22Rv1 (cell line): ENCODE measurements at regions not wholly inside any gene's neighbourhood (a gene's known extent, or its start where the extent isn't known, plus 50 kb on each side); places are given as distances from the start of the nearest gene placed in this dataset.

Experiments
- CTCF ChIP-seq: fragments of 450-650 bp; IDR thresholded peaks from 2 replicates; pipeline ENCODE4 v1.5.1; 2017; ENCODE audit warnings: mild to moderate bottlenecking
- ZFX ChIP-seq: fragments of 450-650 bp; IDR thresholded peaks from 2 replicates; pipeline ENCODE4 v1.6.1; 2017; ENCODE audit warnings: antibody characterized with exemption, borderline replicate concordance

- TF ChIP-seq CTCF = no peak
- TF ChIP-seq ZFX = no peak
Measured at GRCh38 chr16:72621651-72622050, 426.3 kb downstream of the ZFHX3 start.
